Activated effector memory CD4-positive, alpha-beta T cell treated with anti-CD3 and anti-CD28 coated beads, Interleukin-2, amount 50 U/mL, for 16 hours (primary cell): ENCODE measurements at regions not wholly inside any gene's neighbourhood (a gene's known extent, or its start where the extent isn't known, plus 50 kb on each side); places are given as distances from the start of the nearest gene placed in this dataset.
"Not testable (repeated sequence)": the region's sequence is repeated elsewhere in the genome, so short reads cannot be mapped to it uniquely, and the experiment has no call there.

Source experiments
- DNase-seq: peaks from one replicate; pipeline ENCODE4 v3.0.0-alpha.2; 2020

- DNase-seq, result peak; percentile 33
These were observed 115.8 kb upstream of the FGF3 start for GRCh38 chr11:69934861-69935494.

- DNase-seq, result no peak
These were observed 116.8 kb upstream of the FGF3 start for GRCh38 chr11:69935941-69936505.

GRCh38 chr11:69936771-69937170, 117.6 kb upstream of the FGF3 start:
- DNase-seq, result no peak

DNA sequence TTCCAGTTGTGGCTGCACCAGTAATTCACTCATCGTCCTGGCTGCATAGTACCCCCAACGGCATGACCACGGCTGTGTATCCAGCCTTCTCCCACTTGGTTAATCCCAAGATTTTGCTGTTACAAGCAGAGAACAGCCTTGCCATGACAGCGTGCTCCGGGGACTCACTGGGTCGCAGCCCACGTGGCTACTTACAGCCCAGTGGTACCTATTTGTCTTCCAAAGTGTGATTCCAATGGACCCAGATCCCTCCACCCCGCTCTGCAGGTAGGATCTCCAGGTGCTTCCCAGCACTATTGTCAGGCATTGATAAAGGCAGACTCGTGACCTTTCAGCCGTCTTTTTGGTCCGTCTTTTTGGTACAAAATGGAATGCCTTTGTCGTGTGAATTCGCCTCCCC, 119.0 kb upstream of the FGF3 start:
- DNase-seq, result no peak

DNA sequence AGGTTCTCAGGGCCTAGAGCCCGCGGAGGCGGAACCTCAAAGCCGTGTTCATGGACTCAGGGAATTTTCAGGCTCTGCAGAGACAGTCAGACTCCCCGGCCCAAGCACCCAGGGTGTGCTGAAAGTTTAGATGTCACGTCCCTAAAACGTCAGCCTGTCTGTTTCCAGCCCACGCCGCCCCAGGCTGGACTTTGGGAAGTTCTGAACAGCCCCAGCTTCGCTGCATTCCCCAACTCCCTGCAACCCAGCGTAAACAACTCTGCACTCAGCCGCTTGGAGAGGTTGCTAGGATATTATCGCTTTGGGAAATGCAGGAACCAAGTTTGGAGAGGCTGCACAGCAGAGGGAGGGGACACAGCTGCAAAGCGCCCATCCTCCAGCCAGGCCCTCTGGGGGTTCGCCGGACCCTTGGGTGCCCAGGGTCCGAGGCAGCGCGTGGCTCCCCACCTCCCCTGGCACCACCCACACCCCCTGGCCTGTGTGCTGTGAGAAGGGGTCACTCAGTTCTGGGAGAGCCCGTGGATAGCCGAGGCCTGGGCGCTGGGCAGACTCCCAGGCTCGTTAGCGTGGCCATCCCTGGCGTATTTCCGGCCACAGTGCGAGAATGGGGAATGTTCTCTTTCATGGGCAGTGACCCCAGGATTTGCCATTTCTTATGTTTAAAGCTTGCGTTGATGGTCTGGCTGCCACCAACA, 120.5 kb upstream of the FGF3 start:
- DNase-seq, result no peak

DNA sequence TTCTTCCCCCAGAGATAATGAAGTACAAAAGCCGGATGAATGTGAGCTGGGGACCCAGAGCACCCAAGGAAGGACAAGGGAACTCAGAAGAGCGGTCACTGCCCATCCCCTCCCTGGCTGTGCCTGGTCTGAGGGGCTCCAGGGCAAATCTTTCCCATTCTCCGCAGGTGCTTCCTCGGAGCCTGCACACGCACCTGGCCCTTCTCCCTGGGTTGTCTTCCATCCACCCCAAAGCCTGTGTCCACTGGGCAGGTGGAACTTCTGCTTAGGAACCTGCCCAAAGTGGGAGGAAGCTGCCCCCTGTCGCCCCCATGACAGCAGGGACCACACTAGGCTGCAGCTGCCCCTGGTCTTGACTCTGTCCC, 121.0 kb upstream of the FGF3 start:
- no peak for DNase-seq

DNA sequence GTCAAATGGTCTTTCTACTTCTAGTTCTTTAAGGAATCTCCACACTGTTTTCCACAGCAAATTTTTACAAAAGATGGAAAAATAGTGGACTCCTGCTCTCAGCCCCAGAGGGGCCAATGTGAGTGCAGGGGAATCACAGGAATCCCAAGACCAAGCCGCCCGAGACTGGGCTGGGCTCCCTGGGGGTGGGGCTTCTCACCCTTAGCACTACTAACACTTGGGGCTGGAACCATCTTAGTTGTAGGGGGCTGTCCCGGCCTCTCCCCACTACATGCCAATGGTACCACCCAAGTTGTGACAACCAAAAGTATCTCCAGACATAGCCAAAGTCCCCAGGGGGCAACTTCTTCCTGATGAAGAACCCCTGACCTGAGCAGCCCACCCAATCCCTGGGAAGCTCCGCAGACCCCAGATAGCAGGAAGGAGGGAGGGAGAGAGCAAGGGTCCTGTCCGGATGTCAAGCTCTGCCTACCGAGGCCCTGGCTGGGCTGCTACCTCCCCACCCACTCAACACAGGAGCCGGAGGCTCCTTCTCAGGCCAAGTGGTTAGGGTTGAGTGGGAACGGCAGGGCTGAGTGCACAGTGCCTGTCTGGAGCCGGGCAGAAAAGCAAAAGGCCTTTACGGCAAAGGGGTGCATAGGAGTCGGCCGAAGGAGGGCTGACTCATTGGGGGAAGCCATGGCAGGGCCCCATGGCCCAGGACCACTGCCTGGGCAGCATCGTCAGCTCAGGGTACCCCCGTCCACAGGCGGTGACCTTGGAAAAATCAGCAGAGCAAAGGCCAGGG, 122.5 kb upstream of the FGF3 start:
- no peak for DNase-seq

DNA sequence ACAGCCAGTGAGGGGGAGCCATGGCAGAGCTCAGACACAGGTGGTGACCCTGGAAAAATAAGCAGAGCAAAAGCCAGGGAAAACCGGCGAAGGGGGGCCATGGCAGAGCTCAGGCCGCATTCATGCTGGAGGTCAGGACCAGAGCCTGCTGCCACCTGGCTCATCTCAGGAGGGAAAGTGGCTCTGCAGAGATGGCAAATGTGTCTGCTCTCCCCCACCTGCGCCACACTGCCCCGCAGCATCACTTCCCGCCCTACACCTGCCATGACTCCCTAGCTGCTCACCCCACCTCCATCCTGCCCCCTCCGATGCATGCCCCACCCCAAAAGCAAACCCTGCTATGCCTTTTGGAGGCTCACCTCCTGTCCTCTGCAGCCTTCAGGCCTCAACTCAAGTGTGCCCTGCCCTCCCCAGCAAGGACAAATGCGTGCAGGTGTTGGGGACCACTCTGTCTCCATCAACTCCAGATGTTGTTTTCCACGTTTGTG, 123.2 kb upstream of the FGF3 start:
- DNase-seq, result no peak

- no peak for DNase-seq
These were observed 123.8 kb upstream of the FGF3 start for GRCh38 chr11:69943066-69943465.

- DNase-seq, result no peak
These were observed 124.3 kb upstream of the FGF3 start for GRCh38 chr11:69943506-69943905.

DNA sequence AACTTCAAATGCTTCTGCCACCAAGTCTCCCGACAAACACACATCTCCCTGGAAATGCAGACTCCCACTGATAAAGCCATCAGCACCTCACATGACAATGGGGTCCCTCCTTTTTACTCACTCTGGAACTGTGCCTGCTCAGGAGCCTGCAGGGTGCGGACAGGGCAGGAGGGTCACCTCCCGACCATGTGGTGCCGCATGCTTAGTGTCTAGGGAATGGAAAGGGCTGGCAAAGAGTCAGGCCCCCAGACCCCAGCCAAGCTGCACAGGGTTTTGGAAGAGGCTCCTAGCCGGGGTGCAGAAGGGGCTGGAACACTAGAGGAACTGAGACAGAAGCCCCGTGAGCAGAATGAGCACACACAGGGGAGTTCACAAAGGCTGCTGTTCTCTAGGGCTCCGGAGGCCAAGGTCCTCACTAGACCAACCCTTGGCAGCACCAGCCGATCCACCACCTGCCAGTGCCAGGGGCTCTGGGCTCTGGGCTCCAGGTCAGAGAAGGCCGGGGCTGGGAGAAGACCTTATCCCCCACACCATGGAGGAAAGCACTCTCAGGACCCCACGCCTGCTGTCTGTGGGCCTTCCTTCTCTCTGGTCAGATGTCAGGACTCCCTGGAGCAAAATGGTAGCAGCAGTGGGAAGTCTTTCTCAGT, 125.1 kb upstream of the FGF3 start:
- no peak for DNase-seq

- no peak for DNase-seq
These were observed 125.9 kb upstream of the FGF3 start for GRCh38 chr11:69945157-69945556.

GRCh38 chr11:69947059-69947792, 128.0 kb upstream of the FGF3 start:
- DNase-seq, result no peak

DNA sequence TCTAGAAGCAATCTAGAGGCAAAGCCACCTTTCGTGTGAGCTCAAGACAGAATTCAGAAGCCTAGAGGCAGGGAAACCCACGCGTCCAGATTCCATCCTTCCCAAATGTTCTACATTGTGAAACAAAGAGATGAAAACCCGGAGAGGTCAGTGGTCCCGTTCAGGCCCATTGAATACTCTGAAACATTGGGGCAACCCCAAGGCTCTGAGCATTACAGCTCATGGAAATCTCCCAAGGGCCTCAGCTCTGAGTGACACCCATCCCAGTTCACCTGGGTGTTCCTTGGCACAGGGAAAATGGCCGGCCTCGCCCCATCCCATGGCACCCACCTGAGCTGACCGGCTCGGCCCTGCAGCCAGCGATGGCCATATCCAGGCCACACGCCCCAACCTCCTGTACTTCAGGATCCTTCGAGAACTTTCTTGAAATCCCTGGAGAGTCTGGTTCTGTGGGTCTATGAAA, 128.6 kb upstream of the FGF3 start:
- DNase-seq, result no peak

DNA sequence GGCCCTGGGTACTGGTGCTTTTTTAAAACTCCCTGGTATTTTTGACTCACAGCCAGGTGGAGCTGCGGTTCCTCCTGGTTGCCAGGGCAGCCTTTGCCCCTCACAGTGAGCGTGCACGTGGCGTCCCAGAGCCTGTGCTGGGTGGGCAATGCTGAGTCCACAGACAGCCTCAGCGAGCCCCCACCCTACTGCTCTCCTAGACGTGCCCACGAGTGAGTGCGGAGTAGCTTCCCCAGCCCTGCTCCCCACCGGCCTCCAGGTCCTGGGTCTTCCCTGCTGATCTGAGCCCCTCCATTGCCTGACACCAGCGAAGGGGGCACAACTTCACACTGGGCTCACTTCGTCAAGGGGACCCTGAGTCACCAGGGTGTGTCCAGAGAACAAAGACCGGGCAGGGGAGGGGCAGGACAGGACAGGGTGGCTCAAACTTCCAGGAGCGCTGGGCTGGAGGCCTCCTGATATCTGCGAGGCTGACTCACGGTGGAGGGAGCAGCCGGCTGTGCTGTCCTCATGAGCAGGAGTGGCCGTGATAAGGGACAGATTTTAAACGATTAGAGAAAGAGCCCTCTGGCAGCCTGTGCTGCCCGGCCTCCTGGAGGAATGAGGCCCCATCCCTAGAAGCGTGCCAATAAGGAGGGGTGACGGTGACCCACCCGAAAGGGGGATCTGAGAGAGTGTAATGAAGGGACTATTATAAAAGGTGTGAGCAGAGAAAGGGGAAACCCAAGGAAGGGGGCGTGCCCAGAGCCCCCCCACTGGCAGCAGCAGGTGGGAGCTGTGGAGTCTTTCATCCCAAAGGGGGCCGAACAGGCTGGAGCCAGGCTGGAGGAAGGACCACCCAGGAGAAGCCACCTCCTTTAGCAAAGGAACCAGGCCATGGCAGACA, 129.3 kb upstream of the FGF3 start:
- no peak for DNase-seq

- DNase-seq, result no peak
These were observed 128.8 kb upstream of the ANO1 start for GRCh38 chr11:69949327-69949726.

- no peak for DNase-seq
These were observed 128.0 kb upstream of the ANO1 start for GRCh38 chr11:69950120-69950519.

- DNase-seq, result no peak
These were observed 127.5 kb upstream of the ANO1 start for GRCh38 chr11:69950621-69951020.

GRCh38 chr11:69951821-69952220, 126.3 kb upstream of the ANO1 start:
- DNase-seq, result no peak

GRCh38 chr11:69952229-69952975, 125.7 kb upstream of the ANO1 start:
- not testable (repeated sequence) for DNase-seq
